H9 (cell line): ENCODE measurements at regions not wholly inside any gene's neighbourhood (a gene's known extent, or its start where the extent isn't known, plus 50 kb on each side); places are given as distances from the start of the nearest gene placed in this dataset.

ENCODE experiments used
- DNase-seq: peaks from one replicate; pipeline ENCODE4 v3.0.0-alpha.2; 2017
- H2AFZ ChIP-seq: one replicate; pipeline ENCODE4 v1.6.1; 2013; ENCODE audit warnings: mild to moderate bottlenecking, low read length, control low read depth, moderate library complexity
- H2AK5ac ChIP-seq: 2 replicates; pipeline ENCODE4 v1.6.1; 2013; ENCODE audit warnings: low read length, control low read depth, mixed read lengths; ENCODE audit not compliant: insufficient read length
- H2BK120ac ChIP-seq: one replicate; pipeline ENCODE4 v1.6.1; 2013; ENCODE audit warnings: low read depth, mild to moderate bottlenecking, low read length, control low read depth, inconsistent platforms; ENCODE audit not compliant: poor library complexity, severe bottlenecking
- H2BK12ac ChIP-seq: 2 replicates; pipeline ENCODE4 v1.6.1; 2013; ENCODE audit warnings: low read length, control low read depth, mixed read lengths, low read depth; ENCODE audit not compliant: insufficient read length
- H2BK15ac ChIP-seq: 2 replicates; pipeline ENCODE4 v1.6.1; 2013; ENCODE audit warnings: low read depth, low read length, control low read depth
- H2BK20ac ChIP-seq: one replicate; pipeline ENCODE4 v1.6.1; 2013; ENCODE audit warnings: low read depth, mild to moderate bottlenecking, low read length, control low read depth, inconsistent platforms; ENCODE audit not compliant: poor library complexity, severe bottlenecking
- H2BK5ac ChIP-seq: 2 replicates; pipeline ENCODE4 v1.6.1; 2013; ENCODE audit warnings: low read length, control low read depth, mixed read lengths; ENCODE audit not compliant: insufficient read length
- H3K14ac ChIP-seq: 2 replicates; pipeline ENCODE4 v1.6.1; 2013; ENCODE audit warnings: low read length, control low read depth; ENCODE audit not compliant: insufficient read depth
- H3K18ac ChIP-seq: 2 replicates; pipeline ENCODE4 v1.6.1; 2013; ENCODE audit warnings: low read depth, mild to moderate bottlenecking, mixed read lengths, low read length, control low read depth; ENCODE audit not compliant: insufficient read length
- H3K23ac ChIP-seq: 2 replicates; pipeline ENCODE4 v1.6.1; 2013; ENCODE audit warnings: low read length, control low read depth, mixed read lengths, low read depth; ENCODE audit not compliant: insufficient read length
- H3K23me2 ChIP-seq: 2 replicates; pipeline ENCODE4 v1.6.1; 2013; ENCODE audit warnings: low read depth, mild to moderate bottlenecking, mixed read lengths, low read length, control low read depth; ENCODE audit not compliant: insufficient read length, poor library complexity, severe bottlenecking
- H3K27ac ChIP-seq: 2 replicates; pipeline ENCODE4 v1.5.1; 2013; ENCODE audit warnings: low read length, control low read depth, mixed read lengths, low read depth; ENCODE audit not compliant: insufficient read length
- H3K27me3 ChIP-seq: 2 replicates; pipeline ENCODE4 v1.6.1; 2013; ENCODE audit warnings: low read length, control low read depth, inconsistent platforms; ENCODE audit not compliant: insufficient read depth
- H3K4ac ChIP-seq: 2 replicates; pipeline ENCODE4 v1.6.1; 2013; ENCODE audit warnings: low read depth, mild to moderate bottlenecking, control low read depth, inconsistent platforms, low read length, moderate library complexity
- H3K4me1 ChIP-seq: 2 replicates; pipeline ENCODE4 v1.6.1; 2013; ENCODE audit warnings: low read length, control low read depth, inconsistent platforms; ENCODE audit not compliant: insufficient read depth
- H3K4me2 ChIP-seq: 2 replicates; pipeline ENCODE4 v1.6.1; 2013; ENCODE audit warnings: low read length, control low read depth, mixed read lengths; ENCODE audit not compliant: insufficient read length, insufficient read depth
- H3K56ac ChIP-seq: 2 replicates; pipeline ENCODE4 v1.6.1; 2013; ENCODE audit warnings: low read depth, mild to moderate bottlenecking, mixed read lengths, low read length, control low read depth; ENCODE audit not compliant: insufficient read length
- H3K79me1 ChIP-seq: 2 replicates; pipeline ENCODE4 v1.6.1; 2013; ENCODE audit warnings: low read depth, mild to moderate bottlenecking, moderate library complexity, low read length, control low read depth, inconsistent platforms; ENCODE audit not compliant: insufficient read depth, poor library complexity, severe bottlenecking
- H3K79me2 ChIP-seq: 2 replicates; pipeline ENCODE4 v1.6.1; 2013; ENCODE audit warnings: low read length, control low read depth, inconsistent platforms; ENCODE audit not compliant: insufficient read depth
- H3K9ac ChIP-seq: 2 replicates; pipeline ENCODE4 v1.6.1; 2013; ENCODE audit warnings: low read length, control low read depth, mixed read lengths; ENCODE audit not compliant: insufficient read length; ENCODE audit errors: extremely low read depth
- H3K9me3 ChIP-seq: one replicate; pipeline ENCODE4 v1.6.1; 2013; ENCODE audit warnings: low read depth, low read length, inconsistent platforms; ENCODE audit not compliant: control insufficient read depth
- H3T11ph ChIP-seq: one replicate; pipeline ENCODE4 v1.6.1; 2013; ENCODE audit warnings: mild to moderate bottlenecking, low read length, control low read depth, inconsistent platforms
- H4K20me1 ChIP-seq: one replicate; pipeline ENCODE4 v1.6.1; 2013; ENCODE audit not compliant: control insufficient read depth, insufficient read length, insufficient read depth
- H4K5ac ChIP-seq: 2 replicates; pipeline ENCODE4 v1.6.1; 2013; ENCODE audit warnings: low read depth, mild to moderate bottlenecking, mixed read lengths, low read length, control low read depth; ENCODE audit not compliant: insufficient read length
- H4K8ac ChIP-seq: replicated peaks from 2 replicates; pipeline ENCODE4 v1.6.1; 2013; ENCODE audit warnings: low read length, control low read depth, mixed read lengths, low read depth; ENCODE audit not compliant: insufficient read length
- H4K91ac ChIP-seq: 2 replicates; pipeline ENCODE4 v1.6.1; 2013; ENCODE audit warnings: low read depth, mild to moderate bottlenecking, moderate library complexity, mixed read lengths, low read length, control low read depth; ENCODE audit not compliant: insufficient read length
- H3K27ac Mint-ChIP-seq, 3 experiments: 2 replicates in 2 of 3; 3 replicates in 1 of 3; pipeline ENCODE4 v1.8.0; 2020 to 2021; ENCODE audit warnings: mixed read lengths in 3 of 3, mild to moderate bottlenecking in 1 of 3, moderate library complexity in 1 of 3
- H3K27me3 Mint-ChIP-seq: 2 replicates; pipeline ENCODE4 v1.8.0; 2021; ENCODE audit warnings: low read depth, mild to moderate bottlenecking, moderate library complexity, mixed read lengths
- H3K36me3 Mint-ChIP-seq, 3 experiments: 2 replicates in 2 of 3; 3 replicates in 1 of 3; pipeline ENCODE4 v1.8.0; 2020 to 2021; ENCODE audit warnings: low read depth in 3 of 3, mixed read lengths in 3 of 3; ENCODE audit not compliant: insufficient read depth in 1 of 3
- H3K4me1 Mint-ChIP-seq, 2 experiments: 2 replicates each; pipeline ENCODE4 v1.8.0; 2020; ENCODE audit warnings: mixed read lengths in 2 of 2
- H3K4me3 Mint-ChIP-seq, 2 experiments: 2 replicates in 1 of 2; 3 replicates in 1 of 2; pipeline ENCODE4 v1.8.0; 2020 to 2021; ENCODE audit warnings: mild to moderate bottlenecking in 2 of 2, mixed read lengths in 2 of 2, moderate library complexity in 1 of 2
- H3K9me3 Mint-ChIP-seq, 2 experiments: 2 replicates in 1 of 2; 3 replicates in 1 of 2; pipeline ENCODE4 v1.8.0; 2020; ENCODE audit warnings: mild to moderate bottlenecking in 2 of 2, mixed read lengths in 2 of 2, moderate library complexity in 1 of 2
- CTCF ChIP-seq: fragments of 200-600 bp; sonication (generic); conservative IDR thresholded peaks from 3 replicates; pipeline ENCODE4 v1.8.0; 2021; ENCODE audit warnings: antibody characterized with exemption, mild to moderate bottlenecking
- WGBS: extraction: QIAGEN DNeasy Blood & Tissue Kit; methylation state at CpG from one replicate; pipeline ENCODE4 v1.1.7; 2013; ENCODE audit warnings: missing lambda C conversion rate, low lambda C conversion rate, mixed read lengths; ENCODE audit not compliant: insufficient read length; ENCODE audit errors: extremely low coverage; 5-methylcytosine and 5-hydroxymethylcytosine counted together

GRCh38 chr7:50164559-50165170 is 71.6 kb upstream of the ZPBP start:
- no peak overlapping the region for H3T11ph ChIP-seq
- no peak overlapping the region; a peak in 1 of 7 replicates for H3K27ac Mint-ChIP-seq
- H3K4me3 Mint-ChIP-seq: no peak overlapping the region

More at GRCh38 chr7:50164559-50165170, 71.6 kb upstream of the ZPBP start:
- Histone ChIP-seq H3K4me2 (no peak overlapping the region), H2BK15ac (no peak overlapping the region), H3K23ac (no peak overlapping the region), H2AK5ac (no peak overlapping the region), H2BK20ac (no peak overlapping the region), H3K4ac (no peak overlapping the region), H2BK5ac (no peak overlapping the region), H3K4me1 (no peaks in the 10 kb centered on the region), H4K20me1 (no peaks in the 10 kb centered on the region), H3K79me2 (no peaks in the 10 kb centered on the region), H3K23me2 (no peaks in the 10 kb centered on the region), H3K9me3 (no peaks in the 10 kb centered on the region), H3K27me3 (no peaks in the 10 kb centered on the region; the same call in 1 of the 2 replicates), H3K18ac (no peak overlapping the region), H4K8ac (no peak overlapping the region), H2AFZ (no peak overlapping the region), H2BK120ac (no peak overlapping the region), H4K5ac (no peak overlapping the region), H3K9ac (no peak overlapping the region), H3K27ac (no peak overlapping the region), H4K91ac (no peak overlapping the region), H3K14ac (no peak overlapping the region), H2BK12ac (no peak overlapping the region), H3K79me1 (no peaks in the 10 kb centered on the region), H3K56ac (no peak overlapping the region)
- Mint-ChIP-seq H3K27me3 (no peaks in the 10 kb centered on the region), H3K4me1 (no peaks in the 10 kb centered on the region), H3K9me3 (no peaks in the 10 kb centered on the region; a peak in 1 of 5 replicates), H3K36me3 (no peaks in the 10 kb centered on the region)
- no peak for TF ChIP-seq CTCF
- no peak for DNase-seq
- no CpG with 5 or more reads among the region's 6 CpGs for WGBS
